Loucy (cell line): ENCODE measurements at regions not wholly inside any gene's neighbourhood (a gene's known extent, or its start where the extent isn't known, plus 50 kb on each side); places are given as distances from the start of the nearest gene placed in this dataset.

Experiments used
- H2AFZ ChIP-seq: fragments of 200-600 bp; sonication (generic); 2 replicates; pipeline ENCODE4 v1.6.0; 2016; ENCODE audit warnings: antibody characterized with exemption, mild to moderate bottlenecking, low read length, moderate library complexity
- H3F3A ChIP-seq: fragments of 200-600 bp; 2 replicates; pipeline ENCODE4 v1.6.0; 2016; ENCODE audit warnings: antibody characterized with exemption, low read depth, mild to moderate bottlenecking
- H3K27me3 ChIP-seq: fragments of 200-600 bp; sonication (generic); 2 replicates; pipeline ENCODE4 v1.6.1; 2014; ENCODE audit warnings: low read length, mild to moderate bottlenecking; ENCODE audit not compliant: insufficient read depth, poor library complexity, severe bottlenecking
- H3K36me3 ChIP-seq: fragments of 200-600 bp; sonication (generic); 2 replicates; pipeline ENCODE4 v1.6.1; 2016; ENCODE audit warnings: low read length; ENCODE audit not compliant: insufficient read depth
- H3K4me1 ChIP-seq: fragments of 200-600 bp; sonication (generic); 2 replicates; pipeline ENCODE4 v1.5.1; 2014; ENCODE audit warnings: low read length, mild to moderate bottlenecking; ENCODE audit not compliant: insufficient read depth, poor library complexity, severe bottlenecking
- H3K4me2 ChIP-seq: fragments of 200-600 bp; sonication (generic); 2 replicates; pipeline ENCODE4 v1.6.0; 2014; ENCODE audit warnings: antibody characterized with exemption, low read length, low read depth, mild to moderate bottlenecking; ENCODE audit not compliant: poor library complexity, severe bottlenecking
- H3K4me3 ChIP-seq: fragments of 200-600 bp; sonication (generic); 2 replicates; pipeline ENCODE4 v1.5.1; 2014; ENCODE audit warnings: low read length, mild to moderate bottlenecking, mixed read lengths; ENCODE audit not compliant: poor library complexity, severe bottlenecking
- H3K79me2 ChIP-seq: fragments of 200-600 bp; sonication (generic); 2 replicates; pipeline ENCODE4 v1.6.1; 2014; ENCODE audit warnings: low read length; ENCODE audit not compliant: insufficient read depth
- H3K9ac ChIP-seq: fragments of 200-600 bp; sonication (generic); 2 replicates; pipeline ENCODE4 v1.6.0; 2014; ENCODE audit warnings: mild to moderate bottlenecking, low read depth, low read length, moderate library complexity; ENCODE audit not compliant: poor library complexity, severe bottlenecking
- H3K9me2 ChIP-seq: fragments of 200-600 bp; sonication (generic); replicated peaks from 2 replicates; pipeline ENCODE4 v1.6.1; 2016; ENCODE audit warnings: low read depth, low read length, mixed read lengths
- H3K9me3 ChIP-seq: fragments of 200-600 bp; sonication (generic); 2 replicates; pipeline ENCODE4 v1.6.1; 2014; ENCODE audit warnings: mild to moderate bottlenecking, antibody characterized with exemption, low read length, low read depth; ENCODE audit not compliant: insufficient read depth
- H4K20me1 ChIP-seq: fragments of 200-600 bp; sonication (generic); 2 replicates; pipeline ENCODE4 v1.6.0; 2014; ENCODE audit warnings: antibody characterized with exemption, low read length, mild to moderate bottlenecking; ENCODE audit not compliant: insufficient read depth, poor library complexity, severe bottlenecking
- CTCF ChIP-seq: fragments of 200-600 bp; sonication (generic); conservative IDR thresholded peaks from 2 replicates; pipeline ENCODE4 v1.5.1; 2014; ENCODE audit warnings: mild to moderate bottlenecking, antibody characterized with exemption, low read length
- EZH2phosphoT487 ChIP-seq: fragments of 200-600 bp; IDR thresholded peaks from 2 replicates; pipeline ENCODE4 v1.6.1; 2018; ENCODE audit warnings: antibody characterized with exemption, mild to moderate bottlenecking, moderate library complexity, borderline replicate concordance

- Histone ChIP-seq H3K9ac (no peak overlapping the region), H3F3A (no peaks in the 10 kb centered on the region), H4K20me1 (no peaks in the 10 kb centered on the region), H3K79me2 (no peaks in the 10 kb centered on the region), H3K4me3 (no peak overlapping the region), H3K9me3 (no peaks in the 10 kb centered on the region), H3K9me2 (no peaks in the 10 kb centered on the region), H3K4me1 (no peaks in the 10 kb centered on the region), H3K36me3 (no peaks in the 10 kb centered on the region), H3K27me3 (no peaks in the 10 kb centered on the region), H3K4me2 (no peak overlapping the region), H2AFZ (no peak overlapping the region)
- no peak for TF ChIP-seq EZH2phosphoT487
- TF ChIP-seq CTCF, result no peak
These were observed 633.7 kb downstream of the MECOM start for GRCh38 chr3:169029674-169030285.

GRCh38 chr3:169028716-169029115, 634.8 kb downstream of the MECOM start:
- Histone ChIP-seq H3K79me2 (no peaks in the 10 kb centered on the region), H3K4me2 (no peak overlapping the region), H3K9me3 (no peaks in the 10 kb centered on the region), H3K4me1 (no peaks in the 10 kb centered on the region), H3F3A (no peaks in the 10 kb centered on the region), H3K27me3 (no peaks in the 10 kb centered on the region), H3K36me3 (no peaks in the 10 kb centered on the region), H3K9me2 (no peaks in the 10 kb centered on the region), H2AFZ (no peak overlapping the region), H4K20me1 (no peaks in the 10 kb centered on the region), H3K4me3 (no peak overlapping the region), H3K9ac (no peak overlapping the region)
- TF ChIP-seq CTCF (no peak), EZH2phosphoT487 (no peak)

DNA sequence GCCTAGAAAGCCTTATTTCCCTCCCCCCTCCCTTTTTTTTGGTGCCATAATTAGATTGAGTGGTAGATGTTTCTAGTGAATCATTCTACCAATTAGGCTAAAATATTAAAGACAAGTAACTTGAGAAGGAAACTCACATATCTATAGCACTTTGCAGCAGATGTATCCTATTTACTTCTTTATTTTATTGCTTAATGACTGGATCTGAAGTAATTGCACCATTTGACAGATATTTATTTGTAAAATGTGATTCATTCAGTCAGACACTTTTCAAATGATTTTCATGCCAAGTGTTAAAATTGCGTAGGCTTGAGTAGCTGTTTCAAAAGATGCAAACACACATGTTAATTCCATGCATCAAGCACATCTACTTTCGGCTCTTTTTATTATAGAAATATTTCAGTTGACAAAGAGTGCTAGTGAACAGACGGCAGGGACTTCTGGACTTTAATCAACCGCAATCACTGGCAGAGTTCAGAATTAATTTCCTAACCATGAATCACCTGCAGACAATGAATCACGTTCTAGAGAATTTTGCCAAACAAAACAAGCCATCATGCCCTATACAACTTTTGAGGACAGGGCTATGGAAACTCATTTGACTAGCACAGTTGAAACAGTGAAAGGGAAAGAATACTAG, 636.8 kb downstream of the MECOM start:
- no peaks in the 10 kb centered on the region for H3K27me3 ChIP-seq
- no peak overlapping the region for H2AFZ ChIP-seq
- no peaks in the 10 kb centered on the region for H3K4me1 ChIP-seq
- no peak for TF ChIP-seq EZH2phosphoT487
- TF ChIP-seq CTCF, result no peak
- H3K9me2 ChIP-seq, result no peaks in the 10 kb centered on the region
- H3K4me2 ChIP-seq, result no peak overlapping the region
- H3K79me2 ChIP-seq, result no peaks in the 10 kb centered on the region
- H3K4me3 ChIP-seq, result no peak overlapping the region
- no peaks in the 10 kb centered on the region for H3K36me3 ChIP-seq
- no peak overlapping the region for H3K9ac ChIP-seq
- H3K9me3 ChIP-seq, result no peaks in the 10 kb centered on the region
- no peaks in the 10 kb centered on the region for H3F3A ChIP-seq
- no peaks in the 10 kb centered on the region for H4K20me1 ChIP-seq
